ENCODE measurements at regions not wholly inside any gene's neighbourhood (a gene's known extent, or its start where the extent isn't known, plus 50 kb on each side); places are given as distances from the start of the nearest gene placed in this dataset.

GRCh38 chr9:29078063-29078666 lies 1504.9 kb upstream of the C9orf72 start:
- BruUV-seq (replicated peaks) = no TSS peak
- Histone ChIP-seq H3K4me3 (replicated peaks in 1 of 3; ENCODE audit: insufficient read depth in 1 of 3, low read depth in 2 of 3, low read length in 3 of 3) (no peak overlapping the region), H3K36me3 (replicated peaks in 1 of 2; ENCODE audit: control insufficient read depth in 1 of 2, insufficient read depth in 2 of 2, low read length in 2 of 2) (no peaks in the 10 kb centered on the region), H3K27me3 (ENCODE audit: control insufficient read depth in 1 of 2, insufficient read depth in 2 of 2, low read length in 2 of 2) (no peaks in the 10 kb centered on the region), H3K79me2 (ENCODE audit: insufficient read depth, low read length) (no peaks in the 10 kb centered on the region), H3K27ac (ENCODE audit: extremely low read length, insufficient read depth, low read length) (no peak overlapping the region), H4K20me1 (ENCODE audit: insufficient read depth, low read length) (no peaks in the 10 kb centered on the region), H2AFZ (ENCODE audit: low read length) (no peak overlapping the region), H3K4me2 (ENCODE audit: low read depth, low read length) (no peak overlapping the region), H3K9ac (ENCODE audit: insufficient read depth, low read depth, low read length) (no peak overlapping the region), H3K9me3 (ENCODE audit: low read length) (no peaks in the 10 kb centered on the region), H3K4me1 (ENCODE audit: insufficient read depth, low read length) (no peaks in the 10 kb centered on the region)
- CTCF ChIA-PET (ENCODE audit: low intra/inter-chr PET ratio, low total read pairs) = no interaction called here
- WGBS (ENCODE audit: low lambda C conversion rate) = 0% methylated on average over 3 of the region's 3 CpGs
- FAIRE-seq (no peak), ATAC-seq (no peak), DNase-seq (ENCODE audit: low spot score) (no peak)
- POLR2A ChIA-PET = no interaction called here
- intact Hi-C loops (cut with micrococcal nuclease; ENCODE audit: unreplicated experiment) = no loop called here
- in situ Hi-C loops (cut with HindIII; ENCODE audit: extremely low pct_ligation_motif_present, low pct_unique_long_range_greater_than_20kb) = no loop called here
- TF ChIP-seq ZNF572 (CRISPR knock-in tag; IDR thresholded peaks at IDR 0.05) (no peak), NR2F6 (IDR thresholded peaks at IDR 0.05) (no peak), NR2F6 (CRISPR knock-in tag; IDR thresholded peaks at IDR 0.05) (no peak), TBX2 (CRISPR knock-in tag; IDR thresholded peaks at IDR 0.05; ENCODE audit: borderline replicate concordance) (no peak), ZNF20 (CRISPR knock-in tag; IDR thresholded peaks at IDR 0.05) (no peak), ZNF556 (CRISPR knock-in tag; IDR thresholded peaks at IDR 0.05; ENCODE audit: borderline replicate concordance) (no peak), ZNF224 (CRISPR knock-in tag; IDR thresholded peaks at IDR 0.05) (no peak), TMF1 (CRISPR knock-in tag; IDR thresholded peaks at IDR 0.05; ENCODE audit: low read depth) (no peak), ZNF335 (CRISPR knock-in tag; IDR thresholded peaks at IDR 0.05) (no peak), PHB2 (IDR thresholded peaks at IDR 0.05; ENCODE audit: partially characterized antibody) (no peak), ZNF691 (CRISPR knock-in tag; IDR thresholded peaks at IDR 0.05; ENCODE audit: borderline replicate concordance, low read depth) (no peak), MIER2 (CRISPR knock-in tag; IDR thresholded peaks at IDR 0.05) (no peak), PRDM15 (CRISPR knock-in tag; IDR thresholded peaks at IDR 0.05) (no peak), MTA1 (CRISPR knock-in tag; IDR thresholded peaks at IDR 0.05; ENCODE audit: borderline replicate concordance) (no peak), ZNF496 (CRISPR knock-in tag; IDR thresholded peaks at IDR 0.05; ENCODE audit: insufficient replicate concordance) (no peak), IRF9 (CRISPR knock-in tag; IDR thresholded peaks at IDR 0.05; ENCODE audit: borderline replicate concordance) (no peak)
- TF ChIP-seq, protein P1, sequence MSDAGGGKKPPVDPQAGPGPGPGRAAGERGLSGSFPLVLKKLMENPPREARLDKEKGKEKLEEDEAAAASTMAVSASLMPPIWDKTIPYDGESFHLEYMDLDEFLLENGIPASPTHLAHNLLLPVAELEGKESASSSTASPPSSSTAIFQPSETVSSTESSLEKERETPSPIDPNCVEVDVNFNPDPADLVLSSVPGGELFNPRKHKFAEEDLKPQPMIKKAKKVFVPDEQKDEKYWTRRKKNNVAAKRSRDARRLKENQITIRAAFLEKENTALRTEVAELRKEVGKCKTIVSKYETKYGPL (CRISPR knock-in tag; IDR thresholded peaks at IDR 0.05) = no peak
- TF ChIP-seq, protein P2, sequence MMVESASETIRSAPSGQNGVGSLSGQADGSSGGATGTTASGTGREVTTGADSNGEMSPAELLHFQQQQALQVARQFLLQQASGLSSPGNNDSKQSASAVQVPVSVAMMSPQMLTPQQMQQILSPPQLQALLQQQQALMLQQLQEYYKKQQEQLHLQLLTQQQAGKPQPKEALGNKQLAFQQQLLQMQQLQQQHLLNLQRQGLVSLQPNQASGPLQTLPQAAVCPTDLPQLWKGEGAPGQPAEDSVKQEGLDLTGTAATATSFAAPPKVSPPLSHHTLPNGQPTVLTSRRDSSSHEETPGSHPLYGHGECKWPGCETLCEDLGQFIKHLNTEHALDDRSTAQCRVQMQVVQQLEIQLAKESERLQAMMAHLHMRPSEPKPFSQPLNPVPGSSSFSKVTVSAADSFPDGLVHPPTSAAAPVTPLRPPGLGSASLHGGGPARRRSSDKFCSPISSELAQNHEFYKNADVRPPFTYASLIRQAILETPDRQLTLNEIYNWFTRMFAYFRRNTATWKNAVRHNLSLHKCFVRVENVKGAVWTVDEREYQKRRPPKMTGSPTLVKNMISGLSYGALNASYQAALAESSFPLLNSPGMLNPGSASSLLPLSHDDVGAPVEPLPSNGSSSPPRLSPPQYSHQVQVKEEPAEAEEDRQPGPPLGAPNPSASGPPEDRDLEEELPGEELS (CRISPR knock-in tag; IDR thresholded peaks at IDR 0.05) = no peak
